ENCODE measurements at regions not wholly inside any gene's neighbourhood (a gene's known extent, or its start where the extent isn't known, plus 50 kb on each side); places are given as distances from the start of the nearest gene placed in this dataset.

- no peaks in the 10 kb centered on the region for H3K9me3 ChIP-seq (ENCODE audit: control insufficient read depth, insufficient read depth, low read depth, low read length)
- no peaks in the 10 kb centered on the region for H3K79me2 ChIP-seq (ENCODE audit: control insufficient read depth, insufficient read depth, low read length)
- H3K4me1 ChIP-seq (ENCODE audit: control insufficient read depth, extremely low read depth, insufficient read depth, low read length): peaks cover 11% of the 10 kb centered on the region
- no peak for TF ChIP-seq CTCF (conservative IDR thresholded peaks at IDR 0.05 in 1 of 2, IDR thresholded peaks at IDR 0.05 in 1 of 2; ENCODE audit: low read depth in 1 of 2, low read length in 2 of 2)
- TF ChIP-seq EZH2 (IDR thresholded peaks at IDR 0.05; ENCODE audit: low read length, missing control alignments): no peak
- H3K36me3 ChIP-seq (ENCODE audit: control insufficient read depth, insufficient read depth, low read length): no peaks in the 10 kb centered on the region
- peak overlapping the region in 1 of 4 experiments; percentile 5 for H3K4me3 ChIP-seq (replicated peaks in 1 of 4; ENCODE audit: control extremely low read depth in 1 of 4, insufficient read depth in 1 of 4, low read depth in 3 of 4, low read length in 4 of 4)
- DNase-seq (ENCODE audit: low read depth in 2 of 2): peak; percentile 74 to 93
- H3K4me2 ChIP-seq (ENCODE audit: extremely low read depth, insufficient read depth, low read length): peak overlapping the region; percentile 83
- H3K27ac ChIP-seq (ENCODE audit: insufficient read depth, low read length): peak overlapping the region; percentile 43
- H4K20me1 ChIP-seq (ENCODE audit: control insufficient read depth, extremely low read depth, insufficient read depth, low read length): no peaks in the 10 kb centered on the region
- H3K27me3 ChIP-seq (ENCODE audit: control insufficient read depth, insufficient read depth, low read length): no peaks in the 10 kb centered on the region
- H2AFZ ChIP-seq (ENCODE audit: low read length): no peak overlapping the region
- no peak overlapping the region for H3K9ac ChIP-seq (ENCODE audit: insufficient read depth, low read length)
Measured at GRCh38 chr2:101558740-101559525, 84.0 kb upstream of the RFX8 start.

DNA sequence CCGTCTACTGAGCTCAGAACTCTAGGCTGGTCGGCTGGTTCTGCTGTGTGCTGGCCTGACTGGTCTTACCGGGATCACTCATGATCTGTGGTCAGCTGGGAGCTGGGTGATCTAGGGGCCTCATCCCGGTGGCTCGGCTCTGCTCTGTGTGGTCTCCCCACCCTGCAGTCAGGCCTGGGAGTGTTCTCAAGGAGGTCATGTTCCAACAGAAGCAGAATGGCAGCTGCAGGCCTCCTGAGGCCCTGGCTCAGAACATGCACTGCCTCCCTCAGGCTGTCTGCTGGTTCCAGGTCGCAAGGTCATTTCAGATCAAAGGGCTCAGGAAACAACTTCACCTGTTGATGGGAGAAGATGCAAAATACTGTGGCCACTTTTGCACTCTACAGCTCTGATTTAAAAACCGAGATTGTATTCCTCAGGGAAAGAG, 81.1 kb upstream of the RFX8 start:
- no peaks in the 10 kb centered on the region for H3K9me3 ChIP-seq (ENCODE audit: control insufficient read depth, insufficient read depth, low read depth, low read length)
- no peak overlapping the region for H3K4me2 ChIP-seq (ENCODE audit: extremely low read depth, insufficient read depth, low read length)
- no peaks in the 10 kb centered on the region for H3K79me2 ChIP-seq (ENCODE audit: control insufficient read depth, insufficient read depth, low read length)
- H3K27me3 ChIP-seq (ENCODE audit: control insufficient read depth, insufficient read depth, low read length): no peaks in the 10 kb centered on the region
- DNase-seq (ENCODE audit: low read depth in 2 of 2): no peak
- no peaks in the 10 kb centered on the region for H3K36me3 ChIP-seq (ENCODE audit: control insufficient read depth, insufficient read depth, low read length)
- TF ChIP-seq CTCF (conservative IDR thresholded peaks at IDR 0.05 in 1 of 2, IDR thresholded peaks at IDR 0.05 in 1 of 2; ENCODE audit: low read depth in 1 of 2, low read length in 2 of 2) (no peak), EZH2 (IDR thresholded peaks at IDR 0.05; ENCODE audit: low read length, missing control alignments) (no peak)
- H3K27ac ChIP-seq (ENCODE audit: insufficient read depth, low read length): no peak overlapping the region
- no peak overlapping the region for H3K9ac ChIP-seq (ENCODE audit: insufficient read depth, low read length)
- no peak overlapping the region for H3K4me3 ChIP-seq (replicated peaks in 1 of 4; ENCODE audit: control extremely low read depth in 1 of 4, insufficient read depth in 1 of 4, low read depth in 3 of 4, low read length in 4 of 4)
- no peaks in the 10 kb centered on the region for H4K20me1 ChIP-seq (ENCODE audit: control insufficient read depth, extremely low read depth, insufficient read depth, low read length)
- no peak overlapping the region for H2AFZ ChIP-seq (ENCODE audit: low read length)
- peaks cover 11% of the 10 kb centered on the region for H3K4me1 ChIP-seq (ENCODE audit: control insufficient read depth, extremely low read depth, insufficient read depth, low read length)

GRCh38 chr2:101551336-101551888, 76.5 kb upstream of the RFX8 start:
- Histone ChIP-seq H3K79me2 (ENCODE audit: control insufficient read depth, insufficient read depth, low read length) (no peaks in the 10 kb centered on the region), H3K27ac (ENCODE audit: insufficient read depth, low read length) (no peak overlapping the region), H2AFZ (ENCODE audit: low read length) (peak overlapping the region; percentile 51), H3K27me3 (ENCODE audit: control insufficient read depth, insufficient read depth, low read length) (no peaks in the 10 kb centered on the region), H4K20me1 (ENCODE audit: control insufficient read depth, extremely low read depth, insufficient read depth, low read length) (no peaks in the 10 kb centered on the region), H3K4me2 (ENCODE audit: extremely low read depth, insufficient read depth, low read length) (no peak overlapping the region), H3K9me3 (ENCODE audit: control insufficient read depth, insufficient read depth, low read depth, low read length) (no peaks in the 10 kb centered on the region), H3K9ac (ENCODE audit: insufficient read depth, low read length) (no peak overlapping the region), H3K4me3 (replicated peaks in 1 of 4; ENCODE audit: control extremely low read depth in 1 of 4, insufficient read depth in 1 of 4, low read depth in 3 of 4, low read length in 4 of 4) (no peak overlapping the region), H3K4me1 (ENCODE audit: control insufficient read depth, extremely low read depth, insufficient read depth, low read length) (no peaks in the 10 kb centered on the region), H3K36me3 (ENCODE audit: control insufficient read depth, insufficient read depth, low read length) (no peaks in the 10 kb centered on the region)
- peak in 1 of 2 donors; percentile 14 for DNase-seq (ENCODE audit: low read depth in 2 of 2)
- TF ChIP-seq CTCF (conservative IDR thresholded peaks at IDR 0.05 in 1 of 2, IDR thresholded peaks at IDR 0.05 in 1 of 2; ENCODE audit: low read depth in 1 of 2, low read length in 2 of 2) (no peak), EZH2 (IDR thresholded peaks at IDR 0.05; ENCODE audit: low read length, missing control alignments) (no peak)

Measured in fibroblast of lung (primary cell).